Activated T-cell treated with anti-CD3 and anti-CD28 coated beads, Interleukin-2, amount 50 U/mL, for 4 hours (primary cell): ENCODE measurements at regions not wholly inside any gene's neighbourhood (a gene's known extent, or its start where the extent isn't known, plus 50 kb on each side); places are given as distances from the start of the nearest gene placed in this dataset.
A peak's percentile ranks its signal among the peaks of the same experiment; 100 is the strongest.
"Not testable (repeated sequence)": the region's sequence is repeated elsewhere in the genome, so short reads cannot be mapped to it uniquely, and the experiment has no call there.

Experiments
- ATAC-seq, 2 donors: fragments of 200-7000 bp; cut with Tn5 transposase; one replicate each; pipeline ENCODE4 v1.10.0; 2021
- DNase-seq: peaks from one replicate; pipeline ENCODE4 v3.0.0-alpha.2; 2020
- H3K27me3 Mint-ChIP-seq: one replicate; pipeline ENCODE4 v1.8.0; 2021; ENCODE audit warnings: low read depth, mixed read lengths
- H3K36me3 Mint-ChIP-seq: one replicate; pipeline ENCODE4 v1.8.0; 2022; ENCODE audit warnings: mixed read lengths; ENCODE audit not compliant: insufficient read depth
- H3K4me1 Mint-ChIP-seq: one replicate; pipeline ENCODE4 v1.8.0; 2021; ENCODE audit warnings: low read depth, mixed read lengths
- H3K4me3 Mint-ChIP-seq: one replicate; pipeline ENCODE4 v1.8.0; 2021; ENCODE audit warnings: mild to moderate bottlenecking, moderate library complexity, mixed read lengths
- H3K9me3 Mint-ChIP-seq: one replicate; pipeline ENCODE4 v1.8.0; 2021; ENCODE audit warnings: mixed read lengths

DNA sequence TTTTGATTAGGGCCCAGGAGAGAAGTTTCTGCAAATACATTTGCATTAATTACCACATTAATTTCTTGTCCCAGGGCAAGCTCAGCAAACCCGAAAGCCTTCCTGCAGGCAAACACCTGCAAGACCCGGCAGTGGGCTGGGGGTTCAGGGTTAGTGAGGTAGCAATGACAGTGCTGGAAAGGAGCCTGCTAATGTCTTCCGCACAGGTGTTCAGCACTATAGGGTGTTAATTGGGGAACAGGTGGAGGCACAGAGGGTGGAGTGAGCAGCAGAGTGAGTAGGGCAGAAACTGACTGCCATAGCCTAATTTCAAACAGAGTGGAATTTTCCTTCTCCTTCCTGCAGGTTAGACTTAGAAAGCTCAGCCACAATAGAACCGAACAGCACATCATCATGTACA, 50.9 kb upstream of the UBASH3B start:
- Mint-ChIP-seq H3K4me3 (no peak overlapping the region), H3K27me3 (peaks cover 9% of the 10 kb centered on the region), H3K4me1 (no peaks in the 10 kb centered on the region), H3K9me3 (no peaks in the 10 kb centered on the region), H3K36me3 (no peaks in the 10 kb centered on the region)
- DNase-seq (no peak), ATAC-seq (no peak)

DNA sequence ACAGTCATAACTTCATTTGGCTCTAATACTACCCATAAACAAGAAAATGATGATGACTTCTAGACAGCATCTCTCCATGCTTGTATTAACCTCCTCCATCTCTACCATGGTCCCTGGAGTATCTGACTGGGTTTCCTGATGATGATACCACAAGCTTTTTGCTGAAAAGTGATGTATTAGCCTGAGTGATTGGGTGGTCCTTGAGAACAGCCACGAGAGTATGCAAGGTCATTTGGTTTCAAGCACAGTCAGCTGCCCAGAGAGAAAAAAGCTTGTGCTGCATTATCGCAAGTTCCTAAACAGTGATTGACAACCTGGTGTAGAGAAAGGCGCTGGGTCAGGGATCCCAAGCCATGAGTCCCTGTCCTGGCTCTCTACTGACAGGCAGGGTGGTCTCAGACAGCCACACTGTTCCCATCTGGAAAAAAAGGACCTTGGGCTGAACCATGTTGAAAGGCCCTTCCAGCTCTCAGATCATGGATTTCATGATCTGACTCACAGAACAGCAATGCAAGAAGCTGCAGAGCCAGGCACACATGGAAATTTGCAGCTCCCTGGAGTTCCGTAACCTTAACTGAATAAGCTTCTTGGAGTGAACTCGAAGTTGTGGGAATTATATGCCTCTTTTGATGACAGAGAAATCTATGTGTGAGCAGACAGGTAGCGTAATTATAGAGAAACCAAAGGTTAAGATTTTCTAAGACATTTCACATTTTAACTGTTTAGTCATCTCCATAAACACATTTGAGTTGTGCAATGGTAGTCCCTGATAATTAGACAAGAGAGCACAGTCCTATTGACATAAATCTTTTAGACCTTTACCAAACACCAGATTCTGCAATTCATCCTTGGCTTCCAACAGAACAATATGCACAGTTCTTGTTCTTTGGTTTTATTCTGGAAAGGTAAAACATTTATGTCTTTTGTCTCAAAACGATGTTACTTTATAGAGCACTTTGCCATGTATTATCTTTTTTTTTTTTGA, 54.1 kb upstream of the UBASH3B start:
- H3K4me3 Mint-ChIP-seq: no peak overlapping the region
- no peaks in the 10 kb centered on the region for H3K36me3 Mint-ChIP-seq
- H3K9me3 Mint-ChIP-seq: no peaks in the 10 kb centered on the region
- no peaks in the 10 kb centered on the region for H3K4me1 Mint-ChIP-seq
- peaks cover 14% of the 10 kb centered on the region for H3K27me3 Mint-ChIP-seq
- ATAC-seq (no peak), DNase-seq (no peak)

DNA sequence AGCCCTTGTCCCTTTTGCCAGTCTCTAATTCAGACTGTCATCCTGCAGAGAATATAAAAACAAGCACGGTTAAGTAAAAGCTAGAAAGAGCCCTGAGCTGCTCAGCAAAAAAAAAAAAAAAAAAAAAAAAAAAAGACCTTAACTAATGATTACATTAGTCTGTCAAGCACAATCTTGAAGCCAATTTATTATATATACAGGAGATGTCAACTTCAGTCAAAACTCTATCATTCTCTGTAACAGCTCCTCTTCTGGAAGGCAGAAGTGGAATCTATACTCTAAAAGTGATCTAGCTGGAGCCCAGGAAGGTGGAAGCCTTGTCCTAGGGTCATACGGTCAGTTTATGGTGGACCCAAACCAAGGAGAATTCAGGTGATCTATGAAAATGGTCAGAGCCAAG, 55.2 kb upstream of the UBASH3B start:
- Mint-ChIP-seq H3K4me1 (no peaks in the 10 kb centered on the region), H3K4me3 (no peak overlapping the region), H3K9me3 (no peaks in the 10 kb centered on the region), H3K27me3 (peaks cover 14% of the 10 kb centered on the region), H3K36me3 (no peaks in the 10 kb centered on the region)
- ATAC-seq: no peak
- no peak for DNase-seq

DNA sequence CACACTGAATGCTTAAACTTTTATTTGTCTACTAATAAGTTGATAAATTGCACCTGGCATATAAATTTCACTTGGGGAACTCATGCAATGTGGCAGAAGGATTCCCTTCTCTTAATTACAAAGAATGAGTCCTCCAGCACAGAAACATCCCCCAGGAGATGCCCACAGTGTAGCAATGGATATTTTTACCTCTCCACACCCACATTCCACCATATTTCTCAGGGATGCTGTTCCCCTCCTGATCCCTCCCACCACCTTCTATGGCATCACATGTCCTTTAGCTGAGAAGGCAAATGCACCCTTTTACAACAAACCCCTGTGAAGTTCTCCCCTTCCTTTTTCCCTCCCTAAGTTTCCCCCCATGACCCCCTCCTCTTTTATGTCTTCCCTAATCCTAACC, 56.1 kb upstream of the UBASH3B start:
- no peaks in the 10 kb centered on the region for H3K9me3 Mint-ChIP-seq
- no peaks in the 10 kb centered on the region for H3K36me3 Mint-ChIP-seq
- no peak overlapping the region for H3K4me3 Mint-ChIP-seq
- no peak for DNase-seq
- H3K4me1 Mint-ChIP-seq: no peaks in the 10 kb centered on the region
- ATAC-seq: no peak
- H3K27me3 Mint-ChIP-seq: peaks cover 11% of the 10 kb centered on the region

DNA sequence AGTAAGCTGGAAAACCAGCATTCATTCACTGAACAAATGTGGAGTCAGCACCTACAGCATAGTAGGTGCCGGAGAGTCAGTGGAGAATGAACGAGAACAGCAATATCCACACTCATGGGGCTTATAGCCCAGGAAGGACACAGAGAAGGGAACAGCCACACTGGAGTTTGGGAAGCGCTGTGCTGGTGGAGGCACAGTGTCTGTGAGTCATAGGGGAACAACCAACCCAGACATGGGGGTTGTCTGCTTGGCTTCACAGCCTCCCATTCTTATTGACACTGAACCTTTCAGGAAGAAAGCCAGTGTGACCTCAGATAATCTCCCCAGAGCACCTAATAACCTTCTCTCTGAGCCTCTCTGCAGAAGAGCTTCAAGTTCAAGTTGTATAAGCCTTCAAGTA, 56.6 kb upstream of the UBASH3B start:
- no peak for ATAC-seq
- Mint-ChIP-seq H3K27me3 (peaks cover 10% of the 10 kb centered on the region), H3K36me3 (no peaks in the 10 kb centered on the region), H3K9me3 (no peaks in the 10 kb centered on the region), H3K4me3 (no peak overlapping the region), H3K4me1 (no peaks in the 10 kb centered on the region)
- DNase-seq: no peak

DNA sequence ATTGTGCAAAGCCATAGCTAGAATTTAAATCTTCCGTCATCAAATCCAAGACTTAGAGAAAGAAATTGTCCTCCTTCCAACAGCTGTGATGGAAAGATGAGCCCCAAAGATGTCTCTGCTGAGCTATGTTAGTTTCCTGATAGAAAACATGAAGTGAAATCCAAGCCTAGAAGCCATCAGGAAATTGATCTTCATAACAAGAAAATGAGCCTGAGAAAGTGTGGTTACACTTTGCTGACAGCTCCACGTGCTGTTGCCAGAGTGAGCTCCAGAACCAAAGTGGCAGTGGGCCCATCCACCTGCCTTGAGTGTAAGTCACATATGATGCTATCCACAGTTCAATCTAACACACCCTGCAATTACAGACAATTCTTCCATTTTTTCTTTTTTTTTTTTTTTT, 58.0 kb upstream of the UBASH3B start:
- no peaks in the 10 kb centered on the region for H3K4me1 Mint-ChIP-seq
- DNase-seq (no peak), ATAC-seq (no peak)
- no peaks in the 10 kb centered on the region for H3K36me3 Mint-ChIP-seq
- H3K27me3 Mint-ChIP-seq: peaks cover 15% of the 10 kb centered on the region
- no peaks in the 10 kb centered on the region for H3K9me3 Mint-ChIP-seq
- H3K4me3 Mint-ChIP-seq: no peak overlapping the region

DNA sequence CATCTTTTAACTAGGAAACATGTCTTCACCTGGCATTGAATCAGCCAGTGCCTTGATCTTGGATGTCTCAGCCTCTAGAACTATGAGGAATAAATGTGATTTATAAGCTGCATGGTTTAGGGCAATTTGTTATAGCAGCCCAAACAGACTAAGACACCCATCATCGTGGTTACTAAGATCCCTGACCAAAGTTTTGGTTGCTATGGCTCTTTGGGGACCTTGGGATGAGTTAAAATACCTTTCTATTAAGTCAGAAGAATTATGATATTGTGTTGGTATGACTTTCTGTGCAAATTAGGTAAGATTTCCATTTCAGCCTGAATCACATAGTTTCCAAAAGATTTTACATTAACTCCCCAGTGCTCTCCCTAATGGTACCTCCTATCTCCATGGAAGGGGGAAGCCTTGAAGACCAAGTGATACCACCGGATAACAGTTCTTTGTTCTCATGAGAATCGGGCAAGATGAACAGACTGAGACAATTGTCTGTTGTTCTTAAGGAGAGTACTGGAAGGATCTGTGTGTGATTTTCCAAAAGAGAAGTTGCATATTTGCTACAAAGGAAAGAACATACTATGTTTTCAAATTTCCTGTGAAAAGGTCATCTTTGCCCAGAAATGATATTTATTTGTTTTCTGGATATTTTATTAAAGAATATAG, 60.4 kb upstream of the UBASH3B start:
- Mint-ChIP-seq H3K4me3 (no peak overlapping the region), H3K9me3 (no peaks in the 10 kb centered on the region), H3K27me3 (peaks cover 27% of the 10 kb centered on the region), H3K4me1 (no peaks in the 10 kb centered on the region), H3K36me3 (no peaks in the 10 kb centered on the region)
- no peak for DNase-seq
- ATAC-seq: no peak

DNA sequence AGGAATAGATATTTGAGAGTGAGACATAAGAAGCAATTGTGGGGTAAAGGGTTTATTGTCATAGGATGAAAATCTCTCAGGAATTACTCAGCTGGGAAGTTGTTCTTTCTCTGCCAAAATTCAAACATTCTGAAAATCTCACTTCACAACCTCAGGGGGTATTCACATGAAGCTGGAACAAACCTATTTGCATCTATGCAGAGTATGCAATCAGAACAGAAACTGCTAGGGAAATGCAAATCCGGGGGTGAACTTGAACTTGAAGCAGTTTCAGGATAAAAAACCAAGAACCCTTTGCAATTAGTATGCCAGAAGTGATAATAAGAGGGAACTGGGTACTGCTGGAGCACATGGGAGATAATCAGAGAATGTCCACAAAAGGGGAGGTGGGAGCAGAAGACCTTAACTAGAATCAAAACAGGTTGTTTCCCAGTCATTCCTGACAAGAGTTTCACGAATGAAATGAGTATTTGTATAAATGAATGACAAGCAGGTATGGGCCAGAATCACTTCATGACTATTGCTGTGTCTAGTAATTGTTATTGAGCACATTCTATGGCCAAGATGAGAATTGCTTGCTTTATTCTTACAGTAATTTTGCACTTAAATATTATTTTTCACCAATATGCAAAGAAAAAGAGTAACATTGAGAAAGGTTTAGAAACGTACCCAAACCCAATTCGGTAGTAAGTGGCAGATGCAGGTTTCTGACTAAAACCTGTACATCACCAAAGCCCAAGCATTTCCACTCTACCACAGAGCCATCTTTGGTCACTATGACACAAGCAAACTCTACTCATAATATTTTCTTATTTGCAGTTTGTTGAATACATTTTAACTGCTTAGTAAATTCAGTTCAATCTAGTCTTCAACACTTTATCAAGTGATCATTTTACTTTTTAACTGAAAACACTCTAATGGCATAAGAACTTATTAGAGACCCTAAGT, 61.8 kb upstream of the UBASH3B start:
- H3K4me1 Mint-ChIP-seq: no peaks in the 10 kb centered on the region
- H3K36me3 Mint-ChIP-seq: no peaks in the 10 kb centered on the region
- no peak for DNase-seq
- no peak overlapping the region for H3K4me3 Mint-ChIP-seq
- peaks cover 36% of the 10 kb centered on the region for H3K27me3 Mint-ChIP-seq
- peak in 1 of 2 donors; percentile 21 for ATAC-seq
- H3K9me3 Mint-ChIP-seq: no peaks in the 10 kb centered on the region

DNA sequence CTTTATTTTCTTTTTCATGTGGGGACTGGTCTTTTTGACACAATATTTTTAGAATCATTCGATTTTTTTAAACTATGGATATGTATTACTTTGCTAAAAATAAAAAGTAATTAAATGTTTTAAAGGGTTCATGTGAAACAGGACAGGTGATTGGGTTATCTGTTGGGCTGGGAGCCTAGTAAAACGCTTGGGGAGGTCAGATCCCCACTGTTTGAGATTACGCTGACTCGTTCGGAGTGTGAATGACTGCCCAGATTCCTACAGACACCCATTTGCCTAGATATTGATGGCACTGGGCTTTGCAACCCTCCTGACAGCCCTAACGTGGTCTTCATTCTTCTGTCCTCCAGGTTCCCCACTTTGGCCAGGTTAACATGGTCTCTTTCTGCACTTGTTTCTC, 62.9 kb upstream of the UBASH3B start:
- no peaks in the 10 kb centered on the region for H3K4me1 Mint-ChIP-seq
- no peaks in the 10 kb centered on the region for H3K9me3 Mint-ChIP-seq
- no peak for ATAC-seq
- no peak for DNase-seq
- H3K36me3 Mint-ChIP-seq: no peaks in the 10 kb centered on the region
- H3K4me3 Mint-ChIP-seq: no peak overlapping the region
- peaks cover 35% of the 10 kb centered on the region for H3K27me3 Mint-ChIP-seq

DNA sequence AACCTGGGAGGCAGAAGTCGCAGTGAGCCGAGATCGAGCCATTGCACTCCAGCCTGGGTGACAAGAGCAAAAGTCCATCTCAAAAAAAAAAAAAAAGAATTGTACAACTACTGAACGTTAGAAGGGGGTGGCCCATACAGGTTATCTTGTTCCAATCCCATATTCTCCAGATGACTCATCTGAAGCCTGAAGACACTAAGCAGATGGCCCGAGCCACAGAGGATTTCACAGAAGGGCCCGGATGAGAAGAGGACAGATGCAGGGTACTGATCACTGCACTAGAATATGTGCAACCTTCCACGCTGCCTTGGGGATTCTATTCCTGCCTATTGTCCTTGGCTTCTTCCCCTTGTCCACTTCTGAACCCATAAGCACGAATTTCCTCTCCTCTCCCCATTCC, 70.9 kb upstream of the UBASH3B start:
- H3K4me3 Mint-ChIP-seq: no peak overlapping the region
- peaks cover 11% of the 10 kb centered on the region for H3K4me1 Mint-ChIP-seq
- DNase-seq (no peak), ATAC-seq (no peak)
- no peaks in the 10 kb centered on the region for H3K9me3 Mint-ChIP-seq
- peaks cover 8% of the 10 kb centered on the region for H3K27me3 Mint-ChIP-seq
- no peaks in the 10 kb centered on the region for H3K36me3 Mint-ChIP-seq

DNA sequence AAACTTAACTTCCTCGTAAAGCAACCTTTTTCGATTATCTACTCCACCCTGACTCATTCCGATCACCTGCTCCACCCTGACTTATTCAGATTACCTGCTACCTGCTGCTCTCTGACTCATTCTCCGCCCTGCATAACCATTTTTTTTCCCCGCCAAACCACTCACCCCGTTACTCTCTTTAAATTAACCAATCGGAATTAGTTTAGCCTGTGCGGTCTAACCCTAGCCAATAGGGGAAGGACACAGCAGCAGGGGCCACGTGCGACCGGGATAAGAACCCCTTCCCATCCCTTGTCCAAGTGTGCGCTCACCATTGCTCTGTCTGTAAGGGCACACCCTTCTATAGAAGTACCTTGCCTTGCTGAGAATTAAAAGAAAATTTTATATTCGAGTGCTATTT, 75.5 kb upstream of the UBASH3B start:
- ATAC-seq, H3K36me3 Mint-ChIP-seq, H3K27me3 Mint-ChIP-seq, DNase-seq, H3K9me3 Mint-ChIP-seq: not testable (repeated sequence)
- peaks cover 11% of the 10 kb centered on the region for H3K4me1 Mint-ChIP-seq
- peak overlapping the region; percentile 72 for H3K4me3 Mint-ChIP-seq

DNA sequence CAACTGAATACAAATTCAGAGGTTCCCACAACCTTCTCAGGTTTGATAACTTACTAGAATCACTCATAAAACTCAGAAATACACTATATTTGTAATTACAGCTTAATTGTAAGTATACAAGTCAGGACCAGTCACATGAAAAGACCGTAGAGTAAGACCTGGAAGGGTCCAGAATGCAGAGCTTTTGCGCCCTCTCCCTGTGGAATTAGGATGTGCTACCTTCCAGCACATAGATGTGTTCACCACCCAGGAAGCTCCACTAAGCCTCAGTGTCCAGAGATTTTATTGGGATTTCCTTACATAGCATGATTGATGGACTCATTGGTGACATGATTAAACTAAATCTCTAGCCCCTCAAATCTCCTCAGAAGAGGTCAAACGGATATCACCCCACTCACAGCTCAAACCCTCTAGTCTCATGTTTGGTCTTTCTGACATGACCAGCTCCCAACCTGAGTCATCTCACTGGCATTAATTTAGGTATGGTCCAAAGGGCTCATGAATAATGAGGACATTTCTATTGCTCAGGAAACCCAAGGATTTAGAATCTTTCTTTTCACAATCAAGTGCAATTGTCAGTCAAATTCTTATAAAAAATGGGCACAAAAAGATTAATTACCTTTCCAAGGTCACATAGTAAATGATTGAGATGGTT, 77.2 kb upstream of the UBASH3B start:
- Mint-ChIP-seq H3K4me3 (no peak overlapping the region), H3K27me3 (no peaks in the 10 kb centered on the region), H3K4me1 (peaks cover 11% of the 10 kb centered on the region), H3K9me3 (no peaks in the 10 kb centered on the region), H3K36me3 (no peaks in the 10 kb centered on the region)
- DNase-seq (no peak), ATAC-seq (no peak)

DNA sequence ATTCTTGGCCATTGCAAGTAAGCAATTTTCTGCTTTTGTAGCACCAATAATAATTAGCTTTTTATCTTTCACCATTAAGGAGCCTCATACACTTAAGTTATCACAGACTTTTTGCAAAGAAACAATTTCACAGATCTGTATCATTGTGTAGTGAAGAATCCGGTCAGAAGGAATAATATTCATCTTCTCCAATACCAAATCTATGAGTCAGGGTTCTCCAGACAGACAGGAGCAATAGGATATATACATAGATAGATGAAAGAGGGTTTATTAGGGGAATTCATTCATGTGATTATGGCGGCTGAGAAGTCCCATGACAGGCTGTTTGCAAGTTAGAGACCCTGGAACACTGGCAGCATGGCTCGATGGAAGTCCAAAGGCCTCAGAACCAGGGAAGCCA, 82.9 kb upstream of the UBASH3B start:
- DNase-seq: no peak
- Mint-ChIP-seq H3K9me3 (no peaks in the 10 kb centered on the region), H3K4me3 (no peak overlapping the region), H3K36me3 (no peaks in the 10 kb centered on the region), H3K27me3 (peaks cover 5% of the 10 kb centered on the region), H3K4me1 (no peaks in the 10 kb centered on the region)
- ATAC-seq: no peak

DNA sequence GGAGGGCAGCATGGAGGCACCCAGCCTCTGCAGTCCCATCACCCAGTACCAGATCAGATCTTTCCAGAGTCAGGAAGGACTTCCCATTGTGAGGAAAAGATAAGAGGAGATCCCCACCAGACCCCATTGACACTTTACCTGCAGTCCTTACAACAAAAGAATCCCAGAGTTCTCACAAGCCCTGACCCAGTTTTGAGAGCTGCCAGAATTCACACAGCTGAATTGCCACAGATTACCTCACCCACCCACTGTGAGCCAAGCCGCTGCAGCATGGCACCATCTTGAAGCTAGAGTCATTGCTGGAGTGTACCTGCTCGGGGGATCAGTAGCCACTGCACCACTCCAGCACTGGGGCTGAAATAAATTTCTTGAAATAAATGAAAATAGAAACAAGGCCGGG, 91.8 kb upstream of the UBASH3B start:
- DNase-seq (no peak), ATAC-seq (no peak)
- no peak overlapping the region for H3K4me3 Mint-ChIP-seq
- no peaks in the 10 kb centered on the region for H3K9me3 Mint-ChIP-seq
- H3K27me3 Mint-ChIP-seq: peaks cover 18% of the 10 kb centered on the region
- H3K4me1 Mint-ChIP-seq: no peaks in the 10 kb centered on the region
- H3K36me3 Mint-ChIP-seq: no peaks in the 10 kb centered on the region
